Upper lobe of left lung (tissue), 6 donors: ENCODE measurements at regions not wholly inside any gene's neighbourhood (a gene's known extent, or its start where the extent isn't known, plus 50 kb on each side); places are given as distances from the start of the nearest gene placed in this dataset.

Experiments used
- ATAC-seq, 2 donors: fragments of 200-7000 bp; cut with Tn5 transposase; one replicate each; pipeline ENCODE4 v1.9.1; 2022; ENCODE audit warnings: mild to moderate bottlenecking in 2 of 2, moderate library complexity in 2 of 2; ENCODE audit not compliant: low FRiP score in 2 of 2
- DNase-seq, 2 donors: peaks; one replicate each; pipeline ENCODE4 v3.0.0-alpha.2; 2019 to 2020
- H3K27ac ChIP-seq, 4 donors: fragments of 200-600 bp; sonication (generic); one replicate each; pipeline ENCODE4 v1.5.1; 2016 to 2019
- H3K27me3 ChIP-seq, 4 donors: fragments of 200-600 bp; sonication (generic); one replicate each; pipeline ENCODE4 v1.5.1; 2017 to 2019
- H3K36me3 ChIP-seq, 4 donors: fragments of 200-600 bp; sonication (generic); one replicate each; pipeline ENCODE4 v1.5.1; 2016 to 2019
- H3K4me1 ChIP-seq, 4 donors: fragments of 200-600 bp; sonication (generic); one replicate each; pipeline ENCODE4 v1.5.1; 2018 to 2019
- H3K4me3 ChIP-seq, 4 donors: fragments of 200-600 bp; sonication (generic); one replicate each; pipeline ENCODE4 v1.5.1; 2017 to 2019; ENCODE audit warnings: mild to moderate bottlenecking in 2 of 4, moderate library complexity in 1 of 4
- H3K9me3 ChIP-seq, 4 donors: fragments of 200-600 bp; sonication (generic); one replicate each; pipeline ENCODE4 v1.5.1; 2018 to 2019
- EP300 ChIP-seq, 4 donors: sonication (generic); formaldehyde crosslinking; IDR thresholded peaks; one replicate each; pipeline ENCODE4 v1.5.1; 2017; ENCODE audit warnings: antibody characterized with exemption in 4 of 4, control low read depth in 2 of 4
- POLR2A ChIP-seq, 4 donors: fragments of 450-650 bp; IDR thresholded peaks; one replicate each; pipeline ENCODE4 v1.5.1; 2016 to 2017; ENCODE audit warnings: antibody characterized with exemption in 4 of 4, mild to moderate bottlenecking in 2 of 4
- POLR2AphosphoS5 ChIP-seq, 2 donors: sonication (generic); formaldehyde crosslinking; IDR thresholded peaks; one replicate each; pipeline ENCODE4 v1.5.1; 2017; ENCODE audit warnings: antibody characterized with exemption in 2 of 2
- WGBS, 2 donors: methylation state at CpG; one replicate each; pipeline ENCODE4 v1.1.5; 2017 to 2018; 5-methylcytosine and 5-hydroxymethylcytosine counted together
- TF ChIP-seq, protein P1 (sequence below), 6 experiments: fragments of 450-650 bp in 4 of 6; fragments of 200-600 bp in 2 of 6; sonication (generic) in 2 of 6; IDR thresholded peaks; one replicate each; pipeline ENCODE4 v1.5.1; 2016 to 2019; ENCODE audit warnings: antibody characterized with exemption in 6 of 6
- donor health status: DM: no; HTN: no; CAD: no; lungs with moderate emphysema.
- donor health status: DM: no; HTN: yes; CAD: no; lungs with severe emphysema.

DNA sequence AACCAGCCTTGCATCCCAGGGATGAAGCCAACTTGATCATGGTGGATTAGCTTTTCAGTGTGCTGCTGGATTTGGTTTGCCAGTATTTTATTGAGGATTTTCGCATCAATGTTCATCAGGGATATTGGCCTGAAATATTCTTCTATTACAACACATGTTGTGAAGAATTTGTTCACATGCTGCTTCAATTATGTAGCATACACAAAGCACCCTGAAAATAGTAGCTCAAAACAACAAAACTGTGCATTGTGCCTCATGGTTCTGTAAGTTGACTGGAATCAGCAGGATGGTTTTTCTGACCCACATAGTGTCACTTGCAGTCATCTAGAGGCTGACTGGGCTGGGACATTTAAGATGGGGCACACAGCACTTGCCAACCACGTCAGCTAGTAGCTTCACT, 193.9 kb downstream of the SYK start:
- ATAC-seq (no peak), DNase-seq (no peak)
- H3K36me3 ChIP-seq = no peaks in the 10 kb centered on the region
- no peak overlapping the region for H3K27ac ChIP-seq
- H3K4me1 ChIP-seq = no peaks in the 10 kb centered on the region
- 94 to 100% methylated on average over 2 of the region's 2 CpGs for WGBS, 2 donors
- no peak overlapping the region for H3K4me3 ChIP-seq
- TF ChIP-seq EP300 (IDR thresholded peaks at IDR 0.05) (no peak), POLR2A (IDR thresholded peaks at IDR 0.05) (no peak), POLR2AphosphoS5 (IDR thresholded peaks at IDR 0.05) (no peak)
- TF ChIP-seq, protein P1, sequence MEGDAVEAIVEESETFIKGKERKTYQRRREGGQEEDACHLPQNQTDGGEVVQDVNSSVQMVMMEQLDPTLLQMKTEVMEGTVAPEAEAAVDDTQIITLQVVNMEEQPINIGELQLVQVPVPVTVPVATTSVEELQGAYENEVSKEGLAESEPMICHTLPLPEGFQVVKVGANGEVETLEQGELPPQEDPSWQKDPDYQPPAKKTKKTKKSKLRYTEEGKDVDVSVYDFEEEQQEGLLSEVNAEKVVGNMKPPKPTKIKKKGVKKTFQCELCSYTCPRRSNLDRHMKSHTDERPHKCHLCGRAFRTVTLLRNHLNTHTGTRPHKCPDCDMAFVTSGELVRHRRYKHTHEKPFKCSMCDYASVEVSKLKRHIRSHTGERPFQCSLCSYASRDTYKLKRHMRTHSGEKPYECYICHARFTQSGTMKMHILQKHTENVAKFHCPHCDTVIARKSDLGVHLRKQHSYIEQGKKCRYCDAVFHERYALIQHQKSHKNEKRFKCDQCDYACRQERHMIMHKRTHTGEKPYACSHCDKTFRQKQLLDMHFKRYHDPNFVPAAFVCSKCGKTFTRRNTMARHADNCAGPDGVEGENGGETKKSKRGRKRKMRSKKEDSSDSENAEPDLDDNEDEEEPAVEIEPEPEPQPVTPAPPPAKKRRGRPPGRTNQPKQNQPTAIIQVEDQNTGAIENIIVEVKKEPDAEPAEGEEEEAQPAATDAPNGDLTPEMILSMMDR (IDR thresholded peaks at IDR 0.05) = no peak
- H3K9me3 ChIP-seq = no peaks in the 10 kb centered on the region
- no peaks in the 10 kb centered on the region for H3K27me3 ChIP-seq

DNA sequence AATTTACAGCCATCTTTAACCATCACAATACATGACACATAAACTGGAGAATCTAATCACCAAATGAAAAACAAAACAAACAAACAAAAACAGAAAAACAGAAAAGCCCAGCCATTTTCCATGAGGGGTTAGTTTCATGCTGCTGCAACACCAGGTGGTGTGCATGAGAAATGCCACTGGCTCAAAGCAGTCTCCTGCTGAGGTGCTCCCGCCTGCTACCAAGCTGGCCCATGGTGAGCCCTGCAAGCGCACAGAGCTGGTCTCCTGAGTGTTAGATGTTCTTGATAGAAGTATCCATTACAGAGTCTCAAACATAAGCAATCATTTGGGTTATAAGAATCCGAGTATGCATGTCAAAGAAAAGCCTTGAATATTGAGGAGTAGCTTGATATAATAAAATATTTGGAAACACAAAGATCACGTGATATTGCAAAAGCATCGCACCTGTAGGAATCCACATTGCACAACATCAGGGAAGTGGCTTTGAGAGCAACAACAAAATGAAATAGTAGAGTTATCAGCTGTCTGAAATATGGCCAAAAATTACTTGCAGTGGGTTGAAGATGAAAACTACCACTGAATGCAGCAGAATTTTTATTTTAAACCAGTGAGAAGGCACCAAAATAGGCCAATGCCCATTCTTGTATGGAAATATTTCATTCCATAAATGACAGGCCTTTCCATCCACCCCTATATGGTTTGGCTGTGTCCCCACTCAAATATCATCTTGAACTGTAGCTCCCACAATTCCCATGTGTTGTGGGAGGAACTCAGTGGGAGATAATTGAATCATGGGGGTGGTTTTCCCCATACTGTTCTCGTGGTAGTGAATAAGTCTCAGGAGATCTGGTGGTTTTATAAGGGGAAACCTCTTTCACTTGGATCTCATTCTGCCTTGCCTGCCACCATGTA, 194.8 kb downstream of the SYK start:
- no peaks in the 10 kb centered on the region for H3K36me3 ChIP-seq
- no peaks in the 10 kb centered on the region for H3K9me3 ChIP-seq
- no peaks in the 10 kb centered on the region for H3K27me3 ChIP-seq
- no peaks in the 10 kb centered on the region for H3K4me1 ChIP-seq
- TF ChIP-seq EP300 (IDR thresholded peaks at IDR 0.05) (no peak), POLR2A (IDR thresholded peaks at IDR 0.05) (no peak), POLR2AphosphoS5 (IDR thresholded peaks at IDR 0.05) (no peak)
- TF ChIP-seq, protein P1 (IDR thresholded peaks at IDR 0.05) = no peak
- 56 to 72% methylated on average over 6 of the region's 6 CpGs for WGBS, 2 donors
- no peak for ATAC-seq
- H3K27ac ChIP-seq = no peak overlapping the region
- no peak overlapping the region for H3K4me3 ChIP-seq
- DNase-seq = no peak

DNA sequence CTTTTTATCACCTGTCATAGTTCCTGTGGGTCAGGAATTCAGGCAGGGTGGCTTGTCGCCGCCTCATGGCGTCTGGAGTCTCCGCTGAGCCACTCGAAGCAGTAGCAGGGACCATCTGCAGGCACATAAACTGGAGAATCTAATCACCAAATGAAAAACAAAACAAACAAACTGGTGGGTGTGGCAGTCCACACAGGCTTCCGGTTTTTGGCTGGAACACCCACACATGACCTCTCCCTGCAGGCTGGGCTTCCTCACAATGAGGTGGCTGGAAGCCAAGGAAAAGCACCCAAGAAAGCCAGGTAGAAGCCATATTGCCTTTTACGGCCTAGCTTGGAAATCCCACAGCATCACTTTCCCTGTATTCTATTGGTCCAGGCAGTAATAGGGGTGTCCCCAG, 197.0 kb downstream of the SYK start:
- no peaks in the 10 kb centered on the region for H3K9me3 ChIP-seq
- H3K4me3 ChIP-seq = no peak overlapping the region
- ATAC-seq (no peak), DNase-seq (no peak)
- H3K36me3 ChIP-seq = no peaks in the 10 kb centered on the region
- H3K27ac ChIP-seq = no peak overlapping the region
- no peaks in the 10 kb centered on the region for H3K4me1 ChIP-seq
- WGBS, 2 donors = 74 to 83% methylated on average over 7 of the region's 7 CpGs
- H3K27me3 ChIP-seq = no peaks in the 10 kb centered on the region
- TF ChIP-seq POLR2AphosphoS5 (IDR thresholded peaks at IDR 0.05) (no peak), POLR2A (IDR thresholded peaks at IDR 0.05) (no peak), EP300 (IDR thresholded peaks at IDR 0.05) (no peak)
- TF ChIP-seq, protein P1 (IDR thresholded peaks at IDR 0.05) = no peak

DNA sequence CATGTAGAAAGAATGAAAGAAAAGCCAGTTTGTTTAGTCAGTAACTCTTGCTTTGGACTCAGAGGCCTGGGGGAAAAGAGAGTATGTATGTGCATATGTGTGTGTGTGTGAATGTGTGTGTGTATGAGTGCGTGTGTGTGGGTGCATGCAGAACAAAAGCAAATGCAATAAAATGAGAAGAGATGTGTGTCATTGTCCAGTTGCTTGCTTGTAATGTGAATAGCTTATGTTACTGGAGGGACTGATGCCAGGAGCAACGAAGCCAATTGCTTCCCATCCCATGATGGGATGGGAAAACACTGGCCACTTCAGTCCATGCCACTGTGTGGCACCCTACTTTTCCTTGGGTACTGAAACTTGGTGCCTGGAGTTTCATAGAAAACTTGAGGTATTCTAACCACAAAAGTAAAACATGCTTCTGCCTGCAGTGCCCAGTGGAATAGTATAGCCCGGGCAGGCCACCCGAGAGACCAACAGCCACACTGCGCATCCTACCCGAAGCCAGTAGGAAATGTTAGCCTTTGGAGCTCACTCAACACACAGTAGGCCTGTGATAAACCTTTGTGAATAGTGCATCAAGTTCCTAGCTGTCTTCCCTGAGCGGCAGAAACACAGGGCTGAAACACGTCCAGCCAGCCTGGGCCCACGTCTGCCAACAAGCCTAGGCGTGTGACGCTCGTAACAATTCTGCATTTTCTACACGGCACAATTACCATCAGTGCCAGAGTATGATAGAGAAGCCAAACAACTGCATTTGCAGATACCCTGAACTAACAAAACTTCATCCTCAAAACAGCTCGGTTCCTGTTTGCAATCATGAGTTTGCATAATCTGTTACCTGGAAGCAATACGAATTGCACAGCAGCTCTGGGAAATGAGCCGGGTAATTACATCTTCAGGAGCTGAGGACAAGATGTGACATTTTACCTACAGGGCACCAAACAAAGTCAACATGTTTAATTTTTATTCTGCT, 198.1 kb downstream of the SYK start:
- no peaks in the 10 kb centered on the region for H3K36me3 ChIP-seq
- no peak overlapping the region for H3K27ac ChIP-seq
- no peaks in the 10 kb centered on the region for H3K9me3 ChIP-seq
- ATAC-seq = no peak
- no peaks in the 10 kb centered on the region for H3K27me3 ChIP-seq
- TF ChIP-seq EP300 (IDR thresholded peaks at IDR 0.05) = no peak
- TF ChIP-seq POLR2A (IDR thresholded peaks at IDR 0.05) = no peak
- TF ChIP-seq, protein P1 (IDR thresholded peaks at IDR 0.05) = no peak
- TF ChIP-seq POLR2AphosphoS5 (IDR thresholded peaks at IDR 0.05) = no peak
- H3K4me3 ChIP-seq = no peak overlapping the region
- H3K4me1 ChIP-seq = no peaks in the 10 kb centered on the region
- 84 to 90% methylated on average over 16 of the region's 16 CpGs for WGBS, 2 donors
- no peak for DNase-seq
